PC-3 (cell line): ENCODE measurements at regions not wholly inside any gene's neighbourhood (a gene's known extent, or its start where the extent isn't known, plus 50 kb on each side); places are given as distances from the start of the nearest gene placed in this dataset.

Experiments
- EZH2 ChIP-seq: fragments of 300-600 bp; sonication (generic); IDR thresholded peaks from one replicate; pipeline ENCODE4 v1.6.1; 2017; ENCODE audit warnings: antibody characterized with exemption, mild to moderate bottlenecking, low read length; ENCODE audit not compliant: unreplicated experiment
- EZH2phosphoT487 ChIP-seq: fragments of 300-600 bp; sonication (generic); IDR thresholded peaks from 2 replicates; pipeline ENCODE4 v1.6.1; 2018; ENCODE audit warnings: mild to moderate bottlenecking, antibody characterized with exemption, low read length, borderline replicate concordance
- TF ChIP-seq, protein P1 (sequence below): fragments of 300-600 bp; sonication (generic); conservative IDR thresholded peaks from 2 replicates; pipeline ENCODE4 v1.5.1; 2017; ENCODE audit warnings: antibody characterized with exemption, low read depth, mild to moderate bottlenecking, low read length

DNA sequence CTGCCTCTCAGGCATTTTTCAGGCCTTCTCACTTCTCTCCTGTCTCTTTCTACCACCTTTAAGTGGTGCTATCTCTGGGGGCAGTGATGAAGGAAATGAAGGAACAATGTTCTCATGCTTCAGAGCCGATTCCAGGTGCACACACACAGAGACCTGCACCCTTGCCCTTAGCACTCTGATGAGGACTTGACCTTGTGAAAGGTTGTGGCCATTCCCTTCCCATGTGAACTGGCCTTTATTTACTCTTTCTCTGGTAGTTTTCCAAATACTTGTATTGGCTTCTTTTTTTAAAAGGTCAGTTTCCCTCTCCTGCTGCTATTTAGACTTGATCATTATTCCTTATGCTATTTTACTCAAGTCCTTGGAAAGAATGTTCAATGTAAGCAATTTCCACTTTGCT is 188.6 kb downstream of the MDFIC start:
- TF ChIP-seq, protein P1, sequence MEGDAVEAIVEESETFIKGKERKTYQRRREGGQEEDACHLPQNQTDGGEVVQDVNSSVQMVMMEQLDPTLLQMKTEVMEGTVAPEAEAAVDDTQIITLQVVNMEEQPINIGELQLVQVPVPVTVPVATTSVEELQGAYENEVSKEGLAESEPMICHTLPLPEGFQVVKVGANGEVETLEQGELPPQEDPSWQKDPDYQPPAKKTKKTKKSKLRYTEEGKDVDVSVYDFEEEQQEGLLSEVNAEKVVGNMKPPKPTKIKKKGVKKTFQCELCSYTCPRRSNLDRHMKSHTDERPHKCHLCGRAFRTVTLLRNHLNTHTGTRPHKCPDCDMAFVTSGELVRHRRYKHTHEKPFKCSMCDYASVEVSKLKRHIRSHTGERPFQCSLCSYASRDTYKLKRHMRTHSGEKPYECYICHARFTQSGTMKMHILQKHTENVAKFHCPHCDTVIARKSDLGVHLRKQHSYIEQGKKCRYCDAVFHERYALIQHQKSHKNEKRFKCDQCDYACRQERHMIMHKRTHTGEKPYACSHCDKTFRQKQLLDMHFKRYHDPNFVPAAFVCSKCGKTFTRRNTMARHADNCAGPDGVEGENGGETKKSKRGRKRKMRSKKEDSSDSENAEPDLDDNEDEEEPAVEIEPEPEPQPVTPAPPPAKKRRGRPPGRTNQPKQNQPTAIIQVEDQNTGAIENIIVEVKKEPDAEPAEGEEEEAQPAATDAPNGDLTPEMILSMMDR: no peak
- TF ChIP-seq EZH2 (no peak), EZH2phosphoT487 (no peak)
